Suprapubic skin (tissue), 4 donors: ENCODE measurements at regions not wholly inside any gene's neighbourhood (a gene's known extent, or its start where the extent isn't known, plus 50 kb on each side); places are given as distances from the start of the nearest gene placed in this dataset.

Source experiments
- EP300 ChIP-seq: sonication (generic); formaldehyde crosslinking; IDR thresholded peaks from one replicate; pipeline ENCODE4 v1.6.1; 2017; ENCODE audit warnings: antibody characterized with exemption
- POLR2A ChIP-seq, 2 donors: fragments of 450-650 bp; IDR thresholded peaks; one replicate each; pipeline ENCODE4 v1.6.1; 2017; ENCODE audit warnings: antibody characterized with exemption in 2 of 2, mild to moderate bottlenecking in 2 of 2, moderate library complexity in 2 of 2
- POLR2AphosphoS5 ChIP-seq, 3 donors: sonication (generic); formaldehyde crosslinking; IDR thresholded peaks; one replicate each; pipeline ENCODE4 v1.6.1; 2017; ENCODE audit warnings: antibody characterized with exemption in 3 of 3
- TF ChIP-seq, protein P1 (sequence below), 2 donors: fragments of 200-600 bp in 1 of 2; fragments of 450-650 bp in 1 of 2; sonication (generic) in 1 of 2; IDR thresholded peaks; one replicate each; pipeline ENCODE4 v1.5.1; 2016 to 2019; ENCODE audit warnings: antibody characterized with exemption in 2 of 2, mild to moderate bottlenecking in 1 of 2, moderate library complexity in 1 of 2

DNA sequence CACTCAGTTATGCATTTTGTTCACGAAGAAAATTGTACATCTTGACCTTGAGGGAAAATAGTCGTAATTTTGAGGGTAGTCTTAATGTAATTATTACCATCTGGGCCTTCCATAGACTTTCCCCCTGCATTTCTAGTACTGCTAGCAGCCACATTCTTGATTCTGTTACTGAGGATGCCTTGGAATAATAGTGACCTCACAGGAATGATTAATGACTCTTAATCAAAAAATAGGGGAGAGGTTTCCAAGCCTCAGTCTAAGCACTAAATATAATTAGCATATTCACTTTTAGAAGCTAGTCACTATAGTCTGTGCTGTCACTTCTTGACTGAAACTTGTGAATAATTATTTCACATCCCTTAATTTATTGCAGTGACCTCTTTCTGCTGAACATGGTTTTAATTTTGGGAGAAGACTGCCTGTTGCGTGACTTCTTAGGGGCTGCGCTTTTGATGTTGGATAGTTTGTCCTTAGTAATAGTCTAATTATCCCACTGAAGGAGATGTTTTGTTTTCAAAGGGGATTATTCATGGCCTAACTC is 400.5 kb downstream of the ADAMTS20 start:
- TF ChIP-seq, protein P1, sequence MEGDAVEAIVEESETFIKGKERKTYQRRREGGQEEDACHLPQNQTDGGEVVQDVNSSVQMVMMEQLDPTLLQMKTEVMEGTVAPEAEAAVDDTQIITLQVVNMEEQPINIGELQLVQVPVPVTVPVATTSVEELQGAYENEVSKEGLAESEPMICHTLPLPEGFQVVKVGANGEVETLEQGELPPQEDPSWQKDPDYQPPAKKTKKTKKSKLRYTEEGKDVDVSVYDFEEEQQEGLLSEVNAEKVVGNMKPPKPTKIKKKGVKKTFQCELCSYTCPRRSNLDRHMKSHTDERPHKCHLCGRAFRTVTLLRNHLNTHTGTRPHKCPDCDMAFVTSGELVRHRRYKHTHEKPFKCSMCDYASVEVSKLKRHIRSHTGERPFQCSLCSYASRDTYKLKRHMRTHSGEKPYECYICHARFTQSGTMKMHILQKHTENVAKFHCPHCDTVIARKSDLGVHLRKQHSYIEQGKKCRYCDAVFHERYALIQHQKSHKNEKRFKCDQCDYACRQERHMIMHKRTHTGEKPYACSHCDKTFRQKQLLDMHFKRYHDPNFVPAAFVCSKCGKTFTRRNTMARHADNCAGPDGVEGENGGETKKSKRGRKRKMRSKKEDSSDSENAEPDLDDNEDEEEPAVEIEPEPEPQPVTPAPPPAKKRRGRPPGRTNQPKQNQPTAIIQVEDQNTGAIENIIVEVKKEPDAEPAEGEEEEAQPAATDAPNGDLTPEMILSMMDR (IDR thresholded peaks at IDR 0.05) = no peak
- TF ChIP-seq POLR2A (IDR thresholded peaks at IDR 0.05) (no peak), EP300 (no peak), POLR2AphosphoS5 (IDR thresholded peaks at IDR 0.05) (no peak)
